GM18520 (cell line): ENCODE measurements at regions not wholly inside any gene's neighbourhood (a gene's known extent, or its start where the extent isn't known, plus 50 kb on each side); places are given as distances from the start of the nearest gene placed in this dataset.
"Not testable (repeated sequence)": the region's sequence is repeated elsewhere in the genome, so short reads cannot be mapped to it uniquely, and the experiment has no call there.

Experiments
- ATAC-seq: cut with Tn5 transposase; IDR thresholded peaks from one replicate; pipeline ENCODE4 v1.9.1; 2021; ENCODE audit not compliant: unreplicated experiment

- ATAC-seq: no peak
Measured at GRCh38 chr12:105455261-105455660, 124.8 kb downstream of the C12orf75 start.

GRCh38 chr12:105457026-105457425 is 126.5 kb downstream of the C12orf75 start:
- no peak for ATAC-seq

- no peak for ATAC-seq
Measured at GRCh38 chr12:105459760-105460330, 129.4 kb downstream of the C12orf75 start.

- ATAC-seq: no peak
Measured at GRCh38 chr12:105461271-105461943, 130.9 kb downstream of the C12orf75 start.

GRCh38 chr12:105461944-105462762 is 131.7 kb downstream of the C12orf75 start:
- no peak for ATAC-seq

GRCh38 chr12:105462831-105463230 is 132.3 kb downstream of the C12orf75 start:
- no peak for ATAC-seq

- no peak for ATAC-seq
Measured at GRCh38 chr12:105464406-105464805, 133.9 kb downstream of the C12orf75 start.

GRCh38 chr12:105466231-105466900 is 135.9 kb downstream of the C12orf75 start:
- ATAC-seq: no peak

GRCh38 chr12:105466901-105467598 is 136.6 kb downstream of the C12orf75 start:
- no peak for ATAC-seq

- ATAC-seq: no peak
Measured at GRCh38 chr12:105467710-105468366, 137.3 kb downstream of the C12orf75 start.

GRCh38 chr12:105468464-105468863 is 138.0 kb downstream of the C12orf75 start:
- no peak for ATAC-seq

GRCh38 chr12:105469211-105469610 is 138.7 kb downstream of the C12orf75 start:
- no peak for ATAC-seq

GRCh38 chr12:105469701-105470100 is 139.2 kb downstream of the C12orf75 start:
- ATAC-seq: no peak

- ATAC-seq: no peak
Measured at GRCh38 chr12:105470102-105470501, 139.6 kb downstream of the C12orf75 start.

- ATAC-seq: no peak
Measured at GRCh38 chr12:105470601-105471000, 140.1 kb downstream of the C12orf75 start.

- no peak for ATAC-seq
Measured at GRCh38 chr12:105474672-105475071, 144.2 kb downstream of the C12orf75 start.

GRCh38 chr12:105476616-105477015 is 146.1 kb downstream of the C12orf75 start:
- peak; percentile 73 for ATAC-seq

- ATAC-seq: no peak
Measured at GRCh38 chr12:105477873-105478272, 147.4 kb downstream of the C12orf75 start.

GRCh38 chr12:105478788-105479187 is 148.3 kb downstream of the C12orf75 start:
- not testable (repeated sequence) for ATAC-seq

- no peak for ATAC-seq
Measured at GRCh38 chr12:105479710-105480109, 149.2 kb downstream of the C12orf75 start.
